H9 (cell line): ENCODE measurements at regions not wholly inside any gene's neighbourhood (a gene's known extent, or its start where the extent isn't known, plus 50 kb on each side); places are given as distances from the start of the nearest gene placed in this dataset.

Experiments
- DNase-seq: peaks from one replicate; pipeline ENCODE4 v3.0.0-alpha.2; 2017
- H2AFZ ChIP-seq: one replicate; pipeline ENCODE4 v1.6.1; 2013; ENCODE audit warnings: mild to moderate bottlenecking, low read length, control low read depth, moderate library complexity
- H2AK5ac ChIP-seq: 2 replicates; pipeline ENCODE4 v1.6.1; 2013; ENCODE audit warnings: low read length, control low read depth, mixed read lengths; ENCODE audit not compliant: insufficient read length
- H2BK120ac ChIP-seq: one replicate; pipeline ENCODE4 v1.6.1; 2013; ENCODE audit warnings: low read depth, mild to moderate bottlenecking, low read length, control low read depth, inconsistent platforms; ENCODE audit not compliant: poor library complexity, severe bottlenecking
- H2BK12ac ChIP-seq: 2 replicates; pipeline ENCODE4 v1.6.1; 2013; ENCODE audit warnings: low read length, control low read depth, mixed read lengths, low read depth; ENCODE audit not compliant: insufficient read length
- H2BK15ac ChIP-seq: 2 replicates; pipeline ENCODE4 v1.6.1; 2013; ENCODE audit warnings: low read depth, low read length, control low read depth
- H2BK20ac ChIP-seq: one replicate; pipeline ENCODE4 v1.6.1; 2013; ENCODE audit warnings: low read depth, mild to moderate bottlenecking, low read length, control low read depth, inconsistent platforms; ENCODE audit not compliant: poor library complexity, severe bottlenecking
- H2BK5ac ChIP-seq: 2 replicates; pipeline ENCODE4 v1.6.1; 2013; ENCODE audit warnings: low read length, control low read depth, mixed read lengths; ENCODE audit not compliant: insufficient read length
- H3K14ac ChIP-seq: 2 replicates; pipeline ENCODE4 v1.6.1; 2013; ENCODE audit warnings: low read length, control low read depth; ENCODE audit not compliant: insufficient read depth
- H3K18ac ChIP-seq: 2 replicates; pipeline ENCODE4 v1.6.1; 2013; ENCODE audit warnings: low read depth, mild to moderate bottlenecking, mixed read lengths, low read length, control low read depth; ENCODE audit not compliant: insufficient read length
- H3K23ac ChIP-seq: 2 replicates; pipeline ENCODE4 v1.6.1; 2013; ENCODE audit warnings: low read length, control low read depth, mixed read lengths, low read depth; ENCODE audit not compliant: insufficient read length
- H3K23me2 ChIP-seq: 2 replicates; pipeline ENCODE4 v1.6.1; 2013; ENCODE audit warnings: low read depth, mild to moderate bottlenecking, mixed read lengths, low read length, control low read depth; ENCODE audit not compliant: insufficient read length, poor library complexity, severe bottlenecking
- H3K27ac ChIP-seq: 2 replicates; pipeline ENCODE4 v1.5.1; 2013; ENCODE audit warnings: low read length, control low read depth, mixed read lengths, low read depth; ENCODE audit not compliant: insufficient read length
- H3K27me3 ChIP-seq: 2 replicates; pipeline ENCODE4 v1.6.1; 2013; ENCODE audit warnings: low read length, control low read depth, inconsistent platforms; ENCODE audit not compliant: insufficient read depth
- H3K4ac ChIP-seq: 2 replicates; pipeline ENCODE4 v1.6.1; 2013; ENCODE audit warnings: low read depth, mild to moderate bottlenecking, control low read depth, inconsistent platforms, low read length, moderate library complexity
- H3K4me1 ChIP-seq: 2 replicates; pipeline ENCODE4 v1.6.1; 2013; ENCODE audit warnings: low read length, control low read depth, inconsistent platforms; ENCODE audit not compliant: insufficient read depth
- H3K4me2 ChIP-seq: 2 replicates; pipeline ENCODE4 v1.6.1; 2013; ENCODE audit warnings: low read length, control low read depth, mixed read lengths; ENCODE audit not compliant: insufficient read length, insufficient read depth
- H3K56ac ChIP-seq: 2 replicates; pipeline ENCODE4 v1.6.1; 2013; ENCODE audit warnings: low read depth, mild to moderate bottlenecking, mixed read lengths, low read length, control low read depth; ENCODE audit not compliant: insufficient read length
- H3K79me1 ChIP-seq: 2 replicates; pipeline ENCODE4 v1.6.1; 2013; ENCODE audit warnings: low read depth, mild to moderate bottlenecking, moderate library complexity, low read length, control low read depth, inconsistent platforms; ENCODE audit not compliant: insufficient read depth, poor library complexity, severe bottlenecking
- H3K79me2 ChIP-seq: 2 replicates; pipeline ENCODE4 v1.6.1; 2013; ENCODE audit warnings: low read length, control low read depth, inconsistent platforms; ENCODE audit not compliant: insufficient read depth
- H3K9ac ChIP-seq: 2 replicates; pipeline ENCODE4 v1.6.1; 2013; ENCODE audit warnings: low read length, control low read depth, mixed read lengths; ENCODE audit not compliant: insufficient read length; ENCODE audit errors: extremely low read depth
- H3K9me3 ChIP-seq: one replicate; pipeline ENCODE4 v1.6.1; 2013; ENCODE audit warnings: low read depth, low read length, inconsistent platforms; ENCODE audit not compliant: control insufficient read depth
- H3T11ph ChIP-seq: one replicate; pipeline ENCODE4 v1.6.1; 2013; ENCODE audit warnings: mild to moderate bottlenecking, low read length, control low read depth, inconsistent platforms
- H4K20me1 ChIP-seq: one replicate; pipeline ENCODE4 v1.6.1; 2013; ENCODE audit not compliant: control insufficient read depth, insufficient read length, insufficient read depth
- H4K5ac ChIP-seq: 2 replicates; pipeline ENCODE4 v1.6.1; 2013; ENCODE audit warnings: low read depth, mild to moderate bottlenecking, mixed read lengths, low read length, control low read depth; ENCODE audit not compliant: insufficient read length
- H4K8ac ChIP-seq: replicated peaks from 2 replicates; pipeline ENCODE4 v1.6.1; 2013; ENCODE audit warnings: low read length, control low read depth, mixed read lengths, low read depth; ENCODE audit not compliant: insufficient read length
- H4K91ac ChIP-seq: 2 replicates; pipeline ENCODE4 v1.6.1; 2013; ENCODE audit warnings: low read depth, mild to moderate bottlenecking, moderate library complexity, mixed read lengths, low read length, control low read depth; ENCODE audit not compliant: insufficient read length
- H3K27ac Mint-ChIP-seq, 3 experiments: 2 replicates in 2 of 3; 3 replicates in 1 of 3; pipeline ENCODE4 v1.8.0; 2020 to 2021; ENCODE audit warnings: mixed read lengths in 3 of 3, mild to moderate bottlenecking in 1 of 3, moderate library complexity in 1 of 3
- H3K27me3 Mint-ChIP-seq: 2 replicates; pipeline ENCODE4 v1.8.0; 2021; ENCODE audit warnings: low read depth, mild to moderate bottlenecking, moderate library complexity, mixed read lengths
- H3K36me3 Mint-ChIP-seq, 3 experiments: 2 replicates in 2 of 3; 3 replicates in 1 of 3; pipeline ENCODE4 v1.8.0; 2020 to 2021; ENCODE audit warnings: low read depth in 3 of 3, mixed read lengths in 3 of 3; ENCODE audit not compliant: insufficient read depth in 1 of 3
- H3K4me1 Mint-ChIP-seq, 2 experiments: 2 replicates each; pipeline ENCODE4 v1.8.0; 2020; ENCODE audit warnings: mixed read lengths in 2 of 2
- H3K4me3 Mint-ChIP-seq, 2 experiments: 2 replicates in 1 of 2; 3 replicates in 1 of 2; pipeline ENCODE4 v1.8.0; 2020 to 2021; ENCODE audit warnings: mild to moderate bottlenecking in 2 of 2, mixed read lengths in 2 of 2, moderate library complexity in 1 of 2
- H3K9me3 Mint-ChIP-seq, 2 experiments: 2 replicates in 1 of 2; 3 replicates in 1 of 2; pipeline ENCODE4 v1.8.0; 2020; ENCODE audit warnings: mild to moderate bottlenecking in 2 of 2, mixed read lengths in 2 of 2, moderate library complexity in 1 of 2
- WGBS: extraction: QIAGEN DNeasy Blood & Tissue Kit; methylation state at CpG from one replicate; pipeline ENCODE4 v1.1.7; 2013; ENCODE audit warnings: missing lambda C conversion rate, low lambda C conversion rate, mixed read lengths; ENCODE audit not compliant: insufficient read length; ENCODE audit errors: extremely low coverage; 5-methylcytosine and 5-hydroxymethylcytosine counted together
- TF ChIP-seq, protein P1 (sequence below): fragments of 200-600 bp; sonication (generic); conservative IDR thresholded peaks from 3 replicates; pipeline ENCODE4 v1.8.0; 2021; ENCODE audit warnings: antibody characterized with exemption, mild to moderate bottlenecking

DNA sequence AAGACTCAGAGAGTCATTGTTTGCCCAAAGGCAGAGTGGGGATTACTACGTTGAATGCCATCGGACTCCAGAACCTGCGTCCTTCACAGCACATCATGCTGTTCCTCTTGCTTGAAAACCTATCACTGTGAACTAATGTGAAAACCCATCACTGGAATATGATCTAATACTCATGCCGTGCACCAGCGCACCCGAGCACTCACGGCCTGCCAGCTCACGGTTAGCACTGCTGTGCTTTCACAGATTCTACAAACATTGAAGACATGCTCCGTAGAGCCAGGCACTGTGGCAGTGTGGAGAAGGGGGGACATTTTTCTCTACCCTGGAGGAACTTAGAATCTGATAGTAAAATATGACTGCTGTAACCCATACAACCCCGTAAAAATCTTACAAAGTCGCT lies 350.4 kb downstream of the C16orf95 start:
- Histone ChIP-seq H2BK120ac (no peak overlapping the region), H3K56ac (no peak overlapping the region), H2BK5ac (no peak overlapping the region), H2BK15ac (no peak overlapping the region), H3K27ac (no peak overlapping the region), H2AFZ (no peak overlapping the region), H3K23me2 (no peaks in the 10 kb centered on the region), H3K79me1 (no peaks in the 10 kb centered on the region), H4K91ac (no peak overlapping the region), H3K9ac (no peak overlapping the region), H4K8ac (no peak overlapping the region), H2AK5ac (no peak overlapping the region), H3K18ac (no peak overlapping the region), H3K4ac (no peak overlapping the region), H3K9me3 (no peaks in the 10 kb centered on the region), H4K20me1 (no peaks in the 10 kb centered on the region), H3K27me3 (no peaks in the 10 kb centered on the region), H3K4me1 (no peaks in the 10 kb centered on the region), H3K79me2 (no peaks in the 10 kb centered on the region), H3K23ac (no peak overlapping the region), H4K5ac (no peak overlapping the region), H2BK12ac (no peak overlapping the region), H3K4me2 (no peak overlapping the region), H3T11ph (no peak overlapping the region), H2BK20ac (no peak overlapping the region), H3K14ac (no peak overlapping the region)
- WGBS = no CpG with 5 or more reads among the region's 11 CpGs
- H3K4me1 Mint-ChIP-seq = peaks cover 0 to 6% of the 10 kb centered on the region in 2 experiments; a peak in 2 of 4 replicates
- no peaks in the 10 kb centered on the region; a peak in 1 of 5 replicates for H3K9me3 Mint-ChIP-seq
- TF ChIP-seq, protein P1, sequence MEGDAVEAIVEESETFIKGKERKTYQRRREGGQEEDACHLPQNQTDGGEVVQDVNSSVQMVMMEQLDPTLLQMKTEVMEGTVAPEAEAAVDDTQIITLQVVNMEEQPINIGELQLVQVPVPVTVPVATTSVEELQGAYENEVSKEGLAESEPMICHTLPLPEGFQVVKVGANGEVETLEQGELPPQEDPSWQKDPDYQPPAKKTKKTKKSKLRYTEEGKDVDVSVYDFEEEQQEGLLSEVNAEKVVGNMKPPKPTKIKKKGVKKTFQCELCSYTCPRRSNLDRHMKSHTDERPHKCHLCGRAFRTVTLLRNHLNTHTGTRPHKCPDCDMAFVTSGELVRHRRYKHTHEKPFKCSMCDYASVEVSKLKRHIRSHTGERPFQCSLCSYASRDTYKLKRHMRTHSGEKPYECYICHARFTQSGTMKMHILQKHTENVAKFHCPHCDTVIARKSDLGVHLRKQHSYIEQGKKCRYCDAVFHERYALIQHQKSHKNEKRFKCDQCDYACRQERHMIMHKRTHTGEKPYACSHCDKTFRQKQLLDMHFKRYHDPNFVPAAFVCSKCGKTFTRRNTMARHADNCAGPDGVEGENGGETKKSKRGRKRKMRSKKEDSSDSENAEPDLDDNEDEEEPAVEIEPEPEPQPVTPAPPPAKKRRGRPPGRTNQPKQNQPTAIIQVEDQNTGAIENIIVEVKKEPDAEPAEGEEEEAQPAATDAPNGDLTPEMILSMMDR = no peak
- H3K27ac Mint-ChIP-seq = no peak overlapping the region; a peak in 1 of 7 replicates
- H3K27me3 Mint-ChIP-seq = peaks cover 8% of the 10 kb centered on the region
- no peaks in the 10 kb centered on the region; a peak in 1 of 7 replicates for H3K36me3 Mint-ChIP-seq
- no peak for DNase-seq
- no peak overlapping the region for H3K4me3 Mint-ChIP-seq
